Liver (tissue), 8 donors: ENCODE measurements at regions not wholly inside any gene's neighbourhood (a gene's known extent, or its start where the extent isn't known, plus 50 kb on each side); places are given as distances from the start of the nearest gene placed in this dataset.

ENCODE experiments used
- DNase-seq: peaks from one replicate; pipeline ENCODE4 v3.0.0-alpha.2; 2017; ENCODE audit warnings: low spot score
- H3K27ac ChIP-seq, 2 donors: one replicate each; pipeline ENCODE4 v1.7.0; 2013; ENCODE audit warnings: inconsistent platforms in 2 of 2, low read length in 2 of 2, control low read depth in 1 of 2, low read depth in 1 of 2, mild to moderate bottlenecking in 1 of 2
- H3K27me3 ChIP-seq, 4 donors: one replicate each; pipeline versions ENCODE4 v1.6.1 to v1.7.0; 2013; ENCODE audit warnings: low read length in 3 of 4, inconsistent platforms in 1 of 4, mild to moderate bottlenecking in 1 of 4, moderate library complexity in 1 of 4; ENCODE audit not compliant: control insufficient read depth in 4 of 4, insufficient read depth in 4 of 4
- H3K36me3 ChIP-seq, 4 donors: one replicate each; pipeline versions ENCODE4 v1.6.1 to v1.7.0; 2013; ENCODE audit warnings: low read length in 3 of 4, mild to moderate bottlenecking in 3 of 4, low read depth in 1 of 4, moderate library complexity in 1 of 4; ENCODE audit not compliant: control insufficient read depth in 4 of 4, insufficient read depth in 3 of 4
- H3K4me1 ChIP-seq, 4 donors: one replicate each; pipeline versions ENCODE4 v1.6.1 to v1.7.0; 2013; ENCODE audit warnings: low read length in 3 of 4, mild to moderate bottlenecking in 3 of 4, moderate library complexity in 1 of 4; ENCODE audit not compliant: control insufficient read depth in 4 of 4, insufficient read depth in 4 of 4
- H3K4me3 ChIP-seq, 3 donors: one replicate each; pipeline versions ENCODE4 v1.6.1 to v1.7.0; 2013; ENCODE audit warnings: low read length in 3 of 3, control low read depth in 1 of 3, low read depth in 1 of 3, mild to moderate bottlenecking in 1 of 3
- H3K9ac ChIP-seq, 2 donors: one replicate each; pipeline ENCODE4 v1.7.0; 2013; ENCODE audit warnings: low read length in 2 of 2, mild to moderate bottlenecking in 2 of 2, moderate library complexity in 2 of 2, control low read depth in 1 of 2, low read depth in 1 of 2
- H3K9me3 ChIP-seq, 4 donors: one replicate each; pipeline versions ENCODE4 v1.6.1 to v1.7.0; 2013; ENCODE audit warnings: low read length in 3 of 4; ENCODE audit not compliant: control insufficient read depth in 4 of 4
- ATF3 ChIP-seq: IDR thresholded peaks from 2 replicates; pipeline ENCODE4 v1.6.1; 2016; ENCODE audit warnings: antibody characterized with exemption
- CTCF ChIP-seq: fragments of 150-350 bp; IDR thresholded peaks from 2 replicates; pipeline ENCODE4 v1.5.1; 2017; ENCODE audit warnings: improper control_type of control experiment, low read depth, low read length; ENCODE audit not compliant: missing input control
- EGR1 ChIP-seq, 2 donors: IDR thresholded peaks; 2 replicates each; pipeline ENCODE4 v1.6.1; 2016 to 2018; ENCODE audit warnings: antibody characterized with exemption in 2 of 2, low read depth in 2 of 2
- FOXA1 ChIP-seq: IDR thresholded peaks from 2 replicates; pipeline ENCODE4 v1.6.1; 2016; ENCODE audit warnings: antibody characterized with exemption
- FOXA2 ChIP-seq: IDR thresholded peaks from 2 replicates; pipeline ENCODE4 v1.6.1; 2016; ENCODE audit warnings: antibody characterized with exemption
- GABPA ChIP-seq, 2 donors: IDR thresholded peaks in 1 of 2; conservative IDR thresholded peaks in 1 of 2; 2 replicates each; pipeline ENCODE4 v1.6.1; 2016; ENCODE audit warnings: antibody characterized with exemption in 2 of 2, mild to moderate bottlenecking in 1 of 2, moderate library complexity in 1 of 2
- HNF4A ChIP-seq, 2 donors: conservative IDR thresholded peaks; 2 replicates each; pipeline ENCODE4 v1.6.1; 2016; ENCODE audit warnings: antibody characterized with exemption in 2 of 2, mild to moderate bottlenecking in 2 of 2
- HNF4G ChIP-seq: IDR thresholded peaks from 2 replicates; pipeline ENCODE4 v1.6.1; 2016; ENCODE audit warnings: antibody characterized with exemption
- JUND ChIP-seq, 2 donors: IDR thresholded peaks; 2 replicates each; pipeline ENCODE4 v1.6.1; 2016; ENCODE audit warnings: antibody characterized with exemption in 2 of 2
- NR2F2 ChIP-seq: IDR thresholded peaks from 2 replicates; pipeline ENCODE4 v1.6.1; 2016; ENCODE audit warnings: antibody characterized with exemption
- RAD21 ChIP-seq, 2 donors: IDR thresholded peaks; 2 replicates each; pipeline ENCODE4 v1.6.1; 2016; ENCODE audit warnings: antibody characterized with exemption in 2 of 2, mild to moderate bottlenecking in 2 of 2
- RXRA ChIP-seq, 2 donors: IDR thresholded peaks; 2 replicates each; pipeline ENCODE4 v1.6.1; 2017 to 2018; ENCODE audit warnings: antibody characterized with exemption in 2 of 2, mild to moderate bottlenecking in 1 of 2
- TAF1 ChIP-seq: conservative IDR thresholded peaks from 2 replicates; pipeline ENCODE4 v1.6.1; 2016; ENCODE audit warnings: antibody characterized with exemption, mild to moderate bottlenecking
- YY1 ChIP-seq: IDR thresholded peaks from 2 replicates; pipeline ENCODE4 v1.6.1; 2016; ENCODE audit warnings: antibody characterized with exemption, mild to moderate bottlenecking
- WGBS: extraction: QIAGEN DNeasy Blood & Tissue Kit; methylation state at CpG from one replicate; pipeline ENCODE4 v1.1.7; 2013; 5-methylcytosine and 5-hydroxymethylcytosine counted together
- TF ChIP-seq, protein P1 (sequence below): IDR thresholded peaks from 2 replicates; pipeline ENCODE4 v1.6.1; 2016; ENCODE audit warnings: antibody characterized with exemption
- TF ChIP-seq, protein P2 (sequence below): IDR thresholded peaks from 2 replicates; pipeline ENCODE4 v1.6.1; 2016; ENCODE audit warnings: antibody characterized with exemption
- donor health status: healthy.
- donor health status: healthy.
- donor health status: healthy.
- donor health status: healthy.
- donor health status: healthy.

- Histone ChIP-seq H3K9me3 (no peaks in the 10 kb centered on the region), H3K27ac (no peak overlapping the region), H3K4me1 (no peaks in the 10 kb centered on the region), H3K4me3 (no peak overlapping the region), H3K27me3 (no peaks in the 10 kb centered on the region), H3K36me3 (no peaks in the 10 kb centered on the region), H3K9ac (no peak overlapping the region)
- no peak for DNase-seq
- TF ChIP-seq TAF1 (no peak), HNF4A (conservative IDR thresholded peaks at IDR 0.05) (no peak), HNF4G (no peak), RAD21 (IDR thresholded peaks at IDR 0.05) (no peak), FOXA2 (no peak), NR2F2 (no peak), YY1 (no peak), CTCF (no peak)
- TF ChIP-seq, protein P1, sequence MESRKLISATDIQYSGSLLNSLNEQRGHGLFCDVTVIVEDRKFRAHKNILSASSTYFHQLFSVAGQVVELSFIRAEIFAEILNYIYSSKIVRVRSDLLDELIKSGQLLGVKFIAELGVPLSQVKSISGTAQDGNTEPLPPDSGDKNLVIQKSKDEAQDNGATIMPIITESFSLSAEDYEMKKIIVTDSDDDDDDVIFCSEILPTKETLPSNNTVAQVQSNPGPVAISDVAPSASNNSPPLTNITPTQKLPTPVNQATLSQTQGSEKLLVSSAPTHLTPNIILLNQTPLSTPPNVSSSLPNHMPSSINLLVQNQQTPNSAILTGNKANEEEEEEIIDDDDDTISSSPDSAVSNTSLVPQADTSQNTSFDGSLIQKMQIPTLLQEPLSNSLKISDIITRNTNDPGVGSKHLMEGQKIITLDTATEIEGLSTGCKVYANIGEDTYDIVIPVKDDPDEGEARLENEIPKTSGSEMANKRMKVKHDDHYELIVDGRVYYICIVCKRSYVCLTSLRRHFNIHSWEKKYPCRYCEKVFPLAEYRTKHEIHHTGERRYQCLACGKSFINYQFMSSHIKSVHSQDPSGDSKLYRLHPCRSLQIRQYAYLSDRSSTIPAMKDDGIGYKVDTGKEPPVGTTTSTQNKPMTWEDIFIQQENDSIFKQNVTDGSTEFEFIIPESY, result no peak
- TF ChIP-seq, protein P2, sequence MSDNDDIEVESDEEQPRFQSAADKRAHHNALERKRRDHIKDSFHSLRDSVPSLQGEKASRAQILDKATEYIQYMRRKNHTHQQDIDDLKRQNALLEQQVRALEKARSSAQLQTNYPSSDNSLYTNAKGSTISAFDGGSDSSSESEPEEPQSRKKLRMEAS, result no peak
- WGBS, result 79% methylated on average over 4 of the region's 4 CpGs
These were observed 76.6 kb upstream of the CPOX start for GRCh38 chr3:98670020-98670419.

GRCh38 chr3:98679986-98680385 lies 83.2 kb upstream of the ST3GAL6 start:
- H3K4me1 ChIP-seq, result no peaks in the 10 kb centered on the region
- H3K4me3 ChIP-seq, result no peak overlapping the region
- TF ChIP-seq CTCF (no peak), JUND (IDR thresholded peaks at IDR 0.05) (no peak), TAF1 (no peak), RXRA (IDR thresholded peaks at IDR 0.05) (no peak), HNF4G (no peak)
- no peaks in the 10 kb centered on the region for H3K9me3 ChIP-seq
- no peaks in the 10 kb centered on the region for H3K27me3 ChIP-seq
- 88% methylated on average over 2 of the region's 2 CpGs for WGBS
- no peak overlapping the region for H3K9ac ChIP-seq
- no peaks in the 10 kb centered on the region for H3K36me3 ChIP-seq
- H3K27ac ChIP-seq, result no peak overlapping the region
- DNase-seq, result no peak

- Histone ChIP-seq H3K9ac (no peak overlapping the region), H3K27ac (no peak overlapping the region), H3K4me1 (no peaks in the 10 kb centered on the region), H3K9me3 (no peaks in the 10 kb centered on the region), H3K4me3 (no peak overlapping the region), H3K27me3 (no peaks in the 10 kb centered on the region), H3K36me3 (no peaks in the 10 kb centered on the region)
- 98% methylated on average over 5 of the region's 5 CpGs for WGBS
- DNase-seq, result no peak
- no peak for TF ChIP-seq HNF4G
- TF ChIP-seq GABPA (IDR thresholded peaks at IDR 0.05 in 1 of 2, conservative IDR thresholded peaks at IDR 0.05 in 1 of 2), result no peak
- TF ChIP-seq JUND (IDR thresholded peaks at IDR 0.05), result no peak
- no peak for TF ChIP-seq FOXA1
- no peak for TF ChIP-seq ATF3
- no peak for TF ChIP-seq EGR1 (IDR thresholded peaks at IDR 0.05; ENCODE audit: low read depth in 2 of 2)
- TF ChIP-seq, protein P2, result no peak
- TF ChIP-seq RAD21 (IDR thresholded peaks at IDR 0.05), result no peak
- no peak for TF ChIP-seq YY1
- TF ChIP-seq, protein P1, result no peak
These were observed 82.4 kb upstream of the ST3GAL6 start for GRCh38 chr3:98680723-98681122.
